HG02840 (cell line): ENCODE measurements at regions not wholly inside any gene's neighbourhood (a gene's known extent, or its start where the extent isn't known, plus 50 kb on each side); places are given as distances from the start of the nearest gene placed in this dataset.
"Not testable (repeated sequence)": the region's sequence is repeated elsewhere in the genome, so short reads cannot be mapped to it uniquely, and the experiment has no call there.

Experiments
- ATAC-seq: cut with Tn5 transposase; IDR thresholded peaks from one replicate; pipeline ENCODE4 v1.9.1; 2021; ENCODE audit warnings: mild to moderate bottlenecking, moderate library complexity, moderate number of reproducible peaks; ENCODE audit not compliant: unreplicated experiment, low FRiP score

DNA sequence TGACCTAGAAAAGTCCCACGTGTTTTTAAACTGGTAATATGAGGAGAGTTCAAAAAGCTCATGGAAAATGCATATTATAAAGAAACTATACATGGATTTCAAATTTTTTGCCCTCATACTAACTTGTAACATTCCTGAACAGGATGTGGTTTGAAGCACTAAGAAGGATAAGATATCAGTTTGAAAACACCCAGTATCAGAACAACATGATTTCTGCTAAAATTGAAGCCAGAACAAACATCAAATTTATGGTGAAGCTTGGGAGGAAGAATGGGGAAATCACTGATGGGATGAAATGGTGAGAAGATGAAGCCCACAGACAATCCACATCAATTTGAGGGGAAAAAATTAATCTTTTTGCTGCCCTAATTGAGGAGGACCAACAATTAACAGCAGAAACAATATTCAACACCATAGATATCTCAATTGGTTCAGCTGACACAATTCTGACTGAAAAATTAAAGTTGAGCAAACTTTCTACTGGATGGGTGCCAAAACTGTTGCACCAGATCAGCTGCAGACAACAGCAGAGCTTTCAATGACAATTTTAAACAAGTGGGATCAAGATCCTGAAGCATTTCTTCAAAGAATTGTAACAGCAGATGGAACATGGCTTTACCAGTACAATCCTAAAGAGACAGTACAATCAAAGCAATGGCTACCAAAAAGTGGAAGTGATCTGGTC, 113.2 kb upstream of the SNX2 start:
- ATAC-seq = no peak

DNA sequence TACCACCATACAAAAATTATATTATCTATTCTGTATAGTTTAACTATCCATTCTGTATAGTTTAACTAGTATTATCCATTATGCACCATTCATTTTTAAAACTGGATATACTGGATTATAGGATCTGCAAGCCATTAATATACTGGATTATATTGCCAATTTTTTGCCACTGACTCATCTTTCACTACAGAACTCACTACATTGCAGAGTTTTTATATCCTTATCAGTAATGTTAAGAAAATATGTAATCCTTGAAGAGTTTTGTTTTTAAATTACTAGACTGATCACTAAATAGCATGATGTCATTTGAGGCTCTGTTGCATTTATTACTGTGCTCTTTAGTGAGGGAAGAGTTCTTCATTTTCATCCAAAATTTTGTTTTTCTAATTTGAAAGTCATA, 109.8 kb upstream of the SNX2 start:
- no peak for ATAC-seq

DNA sequence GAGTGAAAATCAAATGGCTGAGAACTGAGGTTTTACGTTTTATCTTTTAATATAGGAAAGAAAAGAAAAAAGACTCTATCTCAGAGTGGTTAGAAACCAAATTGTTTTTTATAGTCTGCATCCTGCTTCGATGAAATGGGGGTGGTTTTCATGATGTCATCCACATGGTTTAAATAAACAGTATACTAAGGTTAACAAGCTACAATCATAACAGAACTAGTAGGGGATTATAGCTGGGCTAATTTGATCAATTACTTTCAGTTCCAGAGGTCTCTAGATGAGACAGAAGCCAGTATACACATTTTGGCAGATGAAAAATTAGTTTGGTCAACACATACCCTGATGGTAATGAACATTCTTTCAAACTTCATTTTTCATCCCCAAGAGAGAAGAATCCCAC, 106.3 kb upstream of the SNX2 start:
- ATAC-seq = peak; percentile 62

DNA sequence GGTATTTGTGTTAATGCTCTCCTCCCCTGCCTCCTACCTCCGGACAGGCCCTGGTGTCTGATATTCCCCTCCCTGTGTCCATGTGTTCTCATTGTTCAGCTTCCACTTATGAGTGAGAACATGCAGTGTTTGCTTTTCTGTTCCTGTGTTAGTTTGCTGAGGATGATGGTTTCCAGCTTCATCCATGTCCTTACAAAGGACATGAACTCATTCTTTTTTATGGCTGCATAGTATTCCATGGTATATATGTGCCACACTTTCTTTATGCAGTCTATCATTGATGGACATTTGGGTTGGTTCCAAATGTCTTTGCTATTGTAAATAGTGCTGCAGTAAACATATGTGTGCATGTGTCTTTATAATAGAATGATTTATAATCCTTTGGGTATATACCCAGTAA, 105.2 kb upstream of the SNX2 start:
- not testable (repeated sequence) for ATAC-seq

DNA sequence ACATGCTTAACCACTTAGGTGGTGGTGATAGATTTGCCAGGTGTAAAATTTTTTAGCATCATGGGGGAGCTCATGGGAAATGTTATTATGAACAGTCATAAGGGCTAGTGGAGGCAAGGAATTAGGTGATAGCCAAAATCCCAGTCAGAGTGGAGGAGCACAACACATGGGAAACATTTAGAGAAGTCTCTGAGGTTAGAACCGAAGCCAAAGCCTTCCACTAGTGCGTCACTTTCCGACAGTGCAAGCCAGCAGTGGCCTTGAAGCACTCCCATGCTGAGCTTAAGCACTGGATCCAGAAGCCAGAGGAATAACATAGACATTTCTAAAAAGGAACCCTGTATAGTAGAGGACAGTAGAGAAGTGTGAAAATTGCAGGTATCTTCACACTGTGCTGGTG, 101.5 kb upstream of the SNX2 start:
- ATAC-seq = no peak

DNA sequence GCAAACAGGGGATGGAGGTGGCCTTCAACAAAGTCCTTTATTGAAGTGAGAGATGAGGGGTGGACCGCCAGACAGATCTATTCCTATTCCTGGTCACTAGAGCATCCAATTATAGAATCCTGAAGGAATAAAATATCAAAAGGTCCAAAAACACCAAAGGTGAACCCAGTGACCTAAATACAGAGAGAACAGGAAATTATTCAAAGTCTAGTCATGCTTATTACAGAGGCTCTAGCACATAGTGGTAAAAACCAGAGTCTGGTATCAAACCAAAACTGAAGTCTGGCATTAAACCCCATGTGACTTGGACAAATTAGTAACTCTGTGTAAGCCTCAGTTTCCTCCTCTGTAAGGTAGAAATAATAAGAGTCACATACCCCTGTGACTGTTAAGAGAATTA, 100.5 kb upstream of the SNX2 start:
- no peak for ATAC-seq

DNA sequence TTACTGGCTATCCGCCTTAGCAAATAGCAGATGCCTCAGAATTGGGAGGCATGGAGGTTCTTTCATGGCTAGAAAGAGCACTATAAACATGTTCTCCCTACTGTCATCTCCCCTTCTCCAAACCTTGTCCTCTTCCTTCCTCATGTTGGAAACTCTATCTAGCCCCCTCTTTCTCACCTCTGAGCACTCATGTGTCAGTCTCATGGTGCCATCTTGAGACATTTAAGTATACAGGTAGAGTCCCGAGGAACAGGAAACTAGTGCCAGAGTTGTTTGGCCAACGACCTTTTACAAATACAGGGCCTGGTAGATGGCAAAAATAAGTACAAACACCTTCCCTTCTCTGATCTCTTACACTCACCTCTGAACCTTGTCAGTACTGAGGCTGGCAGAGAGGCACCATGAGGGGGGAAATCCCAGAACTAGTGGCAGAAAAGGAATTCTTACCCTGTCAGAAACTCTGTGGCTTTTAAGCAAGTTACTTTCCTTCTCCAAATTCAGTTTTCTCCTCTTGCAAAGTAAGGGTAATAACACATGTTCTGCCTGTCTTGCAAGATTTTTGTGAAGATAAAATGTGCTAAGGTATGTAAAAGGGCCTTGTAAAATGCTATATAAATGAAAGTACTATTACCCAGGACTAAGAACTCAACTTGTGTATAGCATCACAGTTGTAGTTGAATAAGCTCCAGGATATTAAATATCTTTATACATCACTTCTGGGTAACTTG, 94.1 kb upstream of the SNX2 start:
- ATAC-seq = no peak

DNA sequence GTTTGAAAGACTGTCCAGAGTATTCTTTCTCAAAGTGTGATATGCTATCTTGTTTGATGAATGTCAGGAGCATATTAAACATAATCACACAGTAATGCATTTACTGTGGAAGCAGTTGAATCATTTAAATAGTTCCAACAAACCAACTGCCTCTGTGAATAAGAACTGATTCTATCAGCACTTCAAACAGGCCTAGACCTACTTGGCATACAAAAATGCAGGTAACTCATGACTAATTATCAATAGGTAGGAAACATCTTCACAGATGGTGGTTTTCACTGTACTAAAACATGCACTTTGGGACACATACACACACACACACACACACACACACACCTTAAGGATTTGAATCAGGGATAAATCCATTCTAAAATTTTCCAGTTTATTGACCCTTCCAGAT, 91.2 kb upstream of the SNX2 start:
- no peak for ATAC-seq

DNA sequence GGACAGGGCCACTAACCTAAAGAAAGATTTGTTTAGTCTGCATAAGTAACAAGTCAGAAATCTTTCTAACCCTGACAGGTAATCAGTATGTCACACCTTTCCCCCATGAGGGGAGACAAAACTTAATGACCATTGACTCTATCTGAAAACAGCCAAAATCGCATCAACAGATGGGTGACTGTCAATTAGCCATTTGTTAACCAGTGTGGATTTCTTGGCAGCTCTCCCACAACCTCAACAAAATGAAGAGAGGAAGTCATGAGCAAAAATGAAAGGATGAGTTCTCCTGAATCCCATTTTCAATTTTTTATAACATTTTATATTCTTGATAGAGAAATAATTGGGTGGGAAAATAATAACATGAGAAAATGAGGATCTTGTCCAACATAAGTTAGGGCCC, 84.6 kb upstream of the SNX2 start:
- no peak for ATAC-seq

DNA sequence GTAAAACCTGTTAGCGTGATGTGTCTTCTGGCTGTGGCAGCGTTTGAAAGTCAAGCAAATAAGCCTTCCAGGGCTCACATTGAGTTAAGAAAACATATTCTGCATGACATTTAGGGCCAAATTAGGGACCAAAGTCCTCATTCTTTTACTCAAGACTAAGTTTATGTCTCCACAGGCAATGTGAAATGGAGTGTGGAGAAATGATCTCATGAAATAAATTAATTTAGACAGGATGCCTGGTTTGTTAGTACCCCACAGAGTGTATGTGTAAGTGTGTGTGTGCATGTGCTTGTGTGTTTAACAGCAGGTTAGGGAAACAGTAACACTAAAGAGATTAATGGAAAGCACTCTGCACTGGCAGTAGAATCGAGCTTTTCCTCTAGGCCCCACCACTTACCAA, 82.9 kb upstream of the SNX2 start:
- no peak for ATAC-seq

DNA sequence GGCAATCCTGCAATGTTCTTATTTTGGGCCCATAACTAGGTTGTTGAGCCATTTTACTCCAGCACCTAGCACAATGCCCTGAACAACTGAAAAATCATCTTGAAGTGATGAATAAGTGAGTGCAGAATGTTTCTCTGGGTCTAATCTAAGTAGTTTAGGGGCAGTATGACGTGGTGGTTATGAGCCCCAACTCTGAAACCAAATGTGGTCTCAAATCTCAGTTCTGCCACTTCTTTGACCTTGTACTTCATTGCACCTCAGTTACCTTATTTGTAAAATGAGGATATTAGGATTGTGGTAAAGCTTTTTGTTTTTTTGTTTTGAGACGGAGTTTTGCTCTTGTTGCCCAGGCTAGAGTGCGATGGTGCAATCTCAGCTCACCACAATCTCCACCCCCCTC, 80.9 kb upstream of the SNX2 start:
- no peak for ATAC-seq

DNA sequence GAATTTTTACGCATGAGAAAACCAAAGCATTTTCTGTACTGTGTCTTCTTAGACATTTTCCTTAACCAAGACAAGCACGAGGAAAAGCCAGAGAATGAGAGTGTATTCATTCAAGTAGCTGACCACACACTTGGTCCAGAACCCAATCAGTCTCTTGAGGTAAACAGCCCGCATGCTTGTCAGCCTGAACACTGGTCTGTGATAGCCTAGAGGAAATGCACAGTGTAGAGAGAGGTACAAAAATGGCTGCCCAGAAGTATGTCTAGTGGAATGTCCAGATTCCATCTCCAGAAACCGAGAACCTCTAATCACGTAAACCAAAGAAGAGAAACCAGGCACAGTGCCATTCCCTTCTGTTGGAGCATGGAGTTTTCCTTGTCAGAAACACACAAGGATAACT, 80.0 kb upstream of the SNX2 start:
- ATAC-seq = no peak

DNA sequence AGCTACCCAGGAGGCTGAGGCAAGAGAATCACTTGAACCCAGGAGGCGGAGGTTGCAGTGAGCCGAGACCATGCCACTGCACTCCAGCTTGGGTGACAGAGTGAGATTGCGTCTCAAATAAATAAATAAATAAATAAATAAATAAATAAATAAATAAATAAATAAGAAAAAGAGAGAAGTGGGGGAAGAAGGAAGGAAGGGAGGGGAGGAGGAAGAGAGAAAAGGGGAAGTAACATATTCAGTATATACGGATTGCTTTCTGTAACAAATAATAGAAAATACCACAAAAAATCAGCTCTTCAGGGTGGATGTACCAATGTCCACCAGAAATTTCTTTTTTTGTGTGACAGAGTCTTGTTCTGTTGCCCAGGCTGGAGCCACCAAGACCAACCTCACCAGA, 78.1 kb upstream of the SNX2 start:
- not testable (repeated sequence) for ATAC-seq

DNA sequence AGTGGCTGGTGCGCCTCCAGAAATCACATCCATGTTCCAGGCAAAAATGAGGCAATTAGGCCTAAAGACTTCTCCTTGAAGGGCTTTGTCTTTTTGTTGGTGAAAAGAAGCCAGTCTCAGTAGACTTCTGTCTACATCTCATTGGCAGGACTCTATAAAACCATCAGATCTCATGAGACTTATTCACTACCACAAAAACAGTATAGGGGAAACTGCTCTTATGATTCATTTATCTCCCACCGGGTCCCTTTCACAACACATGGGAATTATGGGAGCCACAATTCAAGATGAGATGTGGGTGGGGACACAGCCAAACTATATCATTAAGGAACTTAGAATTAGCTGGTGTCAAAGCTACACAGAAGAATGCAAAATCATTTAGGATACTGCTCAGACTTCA, 77.7 kb upstream of the SNX2 start:
- ATAC-seq = no peak

DNA sequence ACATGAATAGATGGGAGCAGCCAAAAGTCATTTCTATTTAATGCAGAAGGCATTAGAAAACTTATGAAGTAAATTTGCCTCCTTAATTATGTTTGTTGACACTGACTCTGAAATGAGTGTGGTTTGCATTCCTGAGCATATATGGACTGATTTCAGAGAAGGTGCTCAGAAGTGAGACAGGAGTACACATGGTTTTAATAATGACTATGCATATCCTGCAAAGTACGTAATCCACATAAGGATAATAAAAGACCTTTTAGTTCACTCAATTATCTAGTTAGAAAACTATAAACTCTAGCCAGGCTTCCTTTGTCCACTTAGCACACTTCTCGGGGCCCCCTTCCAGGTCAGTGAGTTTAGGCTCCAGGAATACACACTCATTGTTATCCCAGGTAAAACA, 75.7 kb upstream of the SNX2 start:
- no peak for ATAC-seq

DNA sequence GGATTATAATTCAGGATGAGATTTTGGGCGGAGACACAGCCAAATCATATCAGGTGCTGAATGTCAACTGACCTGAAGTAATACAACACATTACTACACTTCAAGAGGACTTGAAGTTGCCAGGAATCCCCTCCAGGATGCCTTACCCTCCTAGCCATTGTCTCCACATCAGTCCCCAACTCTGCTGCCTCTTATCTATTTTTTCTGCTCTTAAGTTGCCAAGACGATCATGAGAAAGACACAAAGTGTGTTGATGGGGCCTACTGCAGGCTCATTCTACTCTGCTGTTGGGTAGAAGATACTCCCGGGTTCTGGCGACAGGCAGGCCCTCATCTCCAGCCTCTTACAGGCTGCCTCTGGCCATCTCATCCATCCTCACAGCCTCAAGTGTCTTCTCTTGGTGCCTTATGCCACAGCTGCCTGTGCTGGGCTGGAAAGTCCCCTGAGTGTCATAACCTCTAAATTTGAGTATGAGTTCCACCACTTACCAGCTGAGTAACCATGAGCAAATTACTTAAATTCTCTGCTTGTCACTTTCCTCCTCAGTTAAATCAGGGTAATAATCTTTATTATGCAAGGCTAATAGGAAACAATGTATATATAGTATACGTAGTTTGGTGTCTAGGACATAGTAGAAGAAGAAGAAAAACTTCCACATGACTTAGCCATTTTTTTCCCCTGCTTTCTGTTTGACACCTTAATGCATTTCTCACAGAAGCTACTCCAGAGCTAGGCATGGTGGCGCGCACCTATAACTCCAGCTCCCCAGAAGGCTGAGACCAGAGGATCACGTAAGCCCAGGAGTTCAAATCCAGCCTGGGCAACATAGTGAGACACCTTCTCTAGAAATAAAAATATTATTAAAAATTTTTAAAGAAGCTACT, 73.0 kb upstream of the SNX2 start:
- peak; percentile 99 for ATAC-seq

DNA sequence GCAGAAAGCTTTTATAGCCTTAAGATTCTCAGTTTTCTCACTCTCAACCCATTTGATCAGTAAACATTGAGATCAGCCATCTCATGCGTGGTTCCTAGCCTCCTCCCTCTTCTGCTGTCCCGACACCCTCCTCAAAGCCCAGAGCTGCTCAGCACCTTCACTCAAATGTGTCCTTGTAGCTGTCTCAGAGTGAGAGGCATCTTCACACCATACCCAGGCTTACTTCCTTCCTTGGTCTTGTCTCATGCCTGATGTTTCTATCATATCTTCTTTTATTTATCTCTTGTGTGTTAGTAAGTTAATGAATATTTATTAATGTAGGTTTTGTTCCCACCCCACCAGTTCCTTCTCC, 72.4 kb upstream of the SNX2 start:
- ATAC-seq = no peak

DNA sequence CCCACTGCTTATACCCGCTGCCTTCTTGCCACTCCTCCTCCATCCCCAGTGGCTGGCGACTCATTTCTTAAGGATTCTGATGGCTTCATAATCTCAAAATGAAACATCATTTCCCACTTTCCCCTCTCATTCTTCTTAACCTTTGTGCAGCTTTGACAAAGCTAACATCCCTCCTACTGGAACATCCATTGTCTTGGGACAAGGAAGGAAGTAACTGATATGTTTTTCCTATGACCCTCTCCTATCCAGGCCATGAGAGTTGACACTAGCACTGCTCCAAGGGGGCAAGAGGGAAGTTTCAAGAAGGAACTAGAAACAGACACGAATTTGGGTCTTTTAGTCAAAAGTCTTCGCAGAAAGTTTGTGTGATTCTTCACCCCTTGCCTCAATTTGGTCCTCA, 71.7 kb upstream of the SNX2 start:
- no peak for ATAC-seq

DNA sequence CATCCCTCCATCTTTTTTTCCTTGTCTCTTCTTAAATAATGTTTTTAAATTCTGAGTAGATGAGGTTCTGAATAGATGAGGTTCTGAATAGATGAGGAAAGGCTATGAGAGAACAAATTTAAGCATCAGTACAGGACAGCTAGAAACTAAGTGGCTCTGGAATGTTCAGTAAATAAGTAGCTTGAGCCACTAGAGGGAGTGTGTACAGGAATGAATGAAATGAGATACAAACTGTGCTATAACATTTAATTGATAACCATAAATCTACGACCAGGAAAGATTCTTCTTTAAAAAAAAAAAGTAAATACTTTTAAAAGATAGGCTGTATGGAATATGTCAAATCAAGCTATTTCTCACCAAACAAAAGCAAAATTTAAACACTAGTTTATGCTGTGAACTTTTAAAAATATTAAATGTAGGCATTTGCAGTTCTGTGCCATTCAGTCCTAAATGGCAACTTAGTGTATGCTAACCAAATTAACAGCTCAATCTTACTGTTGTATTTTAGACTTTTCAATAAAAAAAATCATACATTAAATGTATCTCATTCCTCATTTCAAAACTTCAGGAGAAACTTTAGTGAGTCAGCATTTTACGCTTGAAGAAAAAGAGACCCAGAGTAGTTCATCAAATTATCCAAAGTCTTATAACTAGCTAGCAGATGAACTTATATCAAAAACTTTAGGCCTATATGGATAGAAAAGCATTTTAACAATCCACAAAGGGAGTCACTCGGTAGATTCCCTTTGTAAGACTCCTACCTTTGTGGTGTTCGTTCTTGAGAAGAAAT, 70.4 kb upstream of the SNX2 start:
- ATAC-seq = no peak

DNA sequence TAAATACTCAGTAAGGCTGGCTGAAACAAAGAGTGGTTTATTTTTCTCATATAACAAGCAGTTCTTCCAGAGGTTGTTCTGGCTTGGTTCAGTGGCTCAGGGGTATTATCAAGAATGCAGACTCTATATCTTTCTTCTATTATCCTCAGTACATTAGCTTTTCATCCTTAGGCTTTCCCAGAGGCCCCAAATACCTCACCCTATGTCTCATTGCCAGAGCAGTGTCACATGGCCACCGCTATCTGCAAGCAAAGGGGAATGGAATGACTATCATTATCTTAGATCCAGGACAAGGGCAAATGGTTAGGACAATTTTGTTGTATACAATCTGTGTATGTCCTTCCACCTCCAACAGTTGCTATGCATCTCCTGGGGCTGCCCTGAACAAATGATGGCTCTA, 69.0 kb upstream of the SNX2 start:
- ATAC-seq = no peak

DNA sequence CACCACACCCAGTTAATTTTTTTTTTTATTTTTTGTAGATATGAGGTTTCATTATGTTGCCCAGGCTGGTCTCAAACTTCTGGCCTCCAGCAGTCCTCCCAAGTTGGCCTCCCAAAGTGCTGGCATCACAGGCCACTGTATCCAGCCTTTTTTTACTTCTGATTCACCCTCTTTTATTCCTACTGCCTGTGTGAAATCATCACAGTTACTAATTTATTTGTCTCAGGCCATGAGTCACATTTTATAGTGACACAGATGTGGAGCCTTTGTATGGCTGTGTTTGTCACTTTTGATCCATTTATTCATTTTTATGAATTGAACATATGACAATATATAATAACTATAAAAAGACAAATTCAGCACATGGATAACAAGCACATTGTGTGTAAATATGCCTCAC, 67.1 kb upstream of the SNX2 start:
- no peak for ATAC-seq
